ENCODE measurements at regions not wholly inside any gene's neighbourhood (a gene's known extent, or its start where the extent isn't known, plus 50 kb on each side); places are given as distances from the start of the nearest gene placed in this dataset.

DNA sequence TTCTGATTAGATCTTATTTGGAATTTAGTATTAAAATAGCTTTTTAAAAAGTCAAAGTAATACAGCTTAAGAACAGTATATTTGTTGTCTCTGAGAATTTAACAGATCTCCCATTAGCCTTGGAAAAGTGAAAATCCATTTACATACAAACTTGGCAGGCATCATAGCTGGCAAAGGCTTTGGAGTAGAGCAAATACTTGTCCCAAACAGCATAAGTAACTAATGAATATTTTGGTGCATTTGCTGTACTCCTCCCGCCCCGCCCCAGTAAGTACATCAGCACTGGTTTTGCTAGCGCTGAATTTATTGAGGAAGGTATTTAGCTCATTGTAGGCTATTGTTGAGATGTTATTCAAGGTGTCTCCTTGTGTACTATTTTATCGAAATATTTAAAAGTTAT, 417.7 kb upstream of the KAZN start:
- DNase-seq (ENCODE audit: low read depth in 1 of 2, low spot score in 1 of 2) = no peak
- H3K27ac ChIP-seq (replicated peaks) = no peak overlapping the region
- TF ChIP-seq POLR2AphosphoS5 (IDR thresholded peaks at IDR 0.05; ENCODE audit: low read depth) = no peak
- TF ChIP-seq, protein P1, sequence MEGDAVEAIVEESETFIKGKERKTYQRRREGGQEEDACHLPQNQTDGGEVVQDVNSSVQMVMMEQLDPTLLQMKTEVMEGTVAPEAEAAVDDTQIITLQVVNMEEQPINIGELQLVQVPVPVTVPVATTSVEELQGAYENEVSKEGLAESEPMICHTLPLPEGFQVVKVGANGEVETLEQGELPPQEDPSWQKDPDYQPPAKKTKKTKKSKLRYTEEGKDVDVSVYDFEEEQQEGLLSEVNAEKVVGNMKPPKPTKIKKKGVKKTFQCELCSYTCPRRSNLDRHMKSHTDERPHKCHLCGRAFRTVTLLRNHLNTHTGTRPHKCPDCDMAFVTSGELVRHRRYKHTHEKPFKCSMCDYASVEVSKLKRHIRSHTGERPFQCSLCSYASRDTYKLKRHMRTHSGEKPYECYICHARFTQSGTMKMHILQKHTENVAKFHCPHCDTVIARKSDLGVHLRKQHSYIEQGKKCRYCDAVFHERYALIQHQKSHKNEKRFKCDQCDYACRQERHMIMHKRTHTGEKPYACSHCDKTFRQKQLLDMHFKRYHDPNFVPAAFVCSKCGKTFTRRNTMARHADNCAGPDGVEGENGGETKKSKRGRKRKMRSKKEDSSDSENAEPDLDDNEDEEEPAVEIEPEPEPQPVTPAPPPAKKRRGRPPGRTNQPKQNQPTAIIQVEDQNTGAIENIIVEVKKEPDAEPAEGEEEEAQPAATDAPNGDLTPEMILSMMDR (IDR thresholded peaks at IDR 0.05; ENCODE audit: insufficient read depth, low read length) = no peak
- no peak for TF ChIP-seq GABPA (IDR thresholded peaks at IDR 0.05; ENCODE audit: low read depth)
- no peak for TF ChIP-seq SPI1 (IDR thresholded peaks at IDR 0.05; ENCODE audit: borderline replicate concordance, low read depth)
- TF ChIP-seq, protein P2, sequence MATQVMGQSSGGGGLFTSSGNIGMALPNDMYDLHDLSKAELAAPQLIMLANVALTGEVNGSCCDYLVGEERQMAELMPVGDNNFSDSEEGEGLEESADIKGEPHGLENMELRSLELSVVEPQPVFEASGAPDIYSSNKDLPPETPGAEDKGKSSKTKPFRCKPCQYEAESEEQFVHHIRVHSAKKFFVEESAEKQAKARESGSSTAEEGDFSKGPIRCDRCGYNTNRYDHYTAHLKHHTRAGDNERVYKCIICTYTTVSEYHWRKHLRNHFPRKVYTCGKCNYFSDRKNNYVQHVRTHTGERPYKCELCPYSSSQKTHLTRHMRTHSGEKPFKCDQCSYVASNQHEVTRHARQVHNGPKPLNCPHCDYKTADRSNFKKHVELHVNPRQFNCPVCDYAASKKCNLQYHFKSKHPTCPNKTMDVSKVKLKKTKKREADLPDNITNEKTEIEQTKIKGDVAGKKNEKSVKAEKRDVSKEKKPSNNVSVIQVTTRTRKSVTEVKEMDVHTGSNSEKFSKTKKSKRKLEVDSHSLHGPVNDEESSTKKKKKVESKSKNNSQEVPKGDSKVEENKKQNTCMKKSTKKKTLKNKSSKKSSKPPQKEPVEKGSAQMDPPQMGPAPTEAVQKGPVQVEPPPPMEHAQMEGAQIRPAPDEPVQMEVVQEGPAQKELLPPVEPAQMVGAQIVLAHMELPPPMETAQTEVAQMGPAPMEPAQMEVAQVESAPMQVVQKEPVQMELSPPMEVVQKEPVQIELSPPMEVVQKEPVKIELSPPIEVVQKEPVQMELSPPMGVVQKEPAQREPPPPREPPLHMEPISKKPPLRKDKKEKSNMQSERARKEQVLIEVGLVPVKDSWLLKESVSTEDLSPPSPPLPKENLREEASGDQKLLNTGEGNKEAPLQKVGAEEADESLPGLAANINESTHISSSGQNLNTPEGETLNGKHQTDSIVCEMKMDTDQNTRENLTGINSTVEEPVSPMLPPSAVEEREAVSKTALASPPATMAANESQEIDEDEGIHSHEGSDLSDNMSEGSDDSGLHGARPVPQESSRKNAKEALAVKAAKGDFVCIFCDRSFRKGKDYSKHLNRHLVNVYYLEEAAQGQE (IDR thresholded peaks at IDR 0.05; ENCODE audit: insufficient replicate concordance, low read depth) = no peak
- H3K4me3 ChIP-seq (replicated peaks; ENCODE audit: insufficient read depth, low read length) = no peak overlapping the region
- peaks cover 2% of the 10 kb centered on the region for H3K27me3 ChIP-seq (ENCODE audit: insufficient read depth, poor library complexity, severe bottlenecking)

DNA sequence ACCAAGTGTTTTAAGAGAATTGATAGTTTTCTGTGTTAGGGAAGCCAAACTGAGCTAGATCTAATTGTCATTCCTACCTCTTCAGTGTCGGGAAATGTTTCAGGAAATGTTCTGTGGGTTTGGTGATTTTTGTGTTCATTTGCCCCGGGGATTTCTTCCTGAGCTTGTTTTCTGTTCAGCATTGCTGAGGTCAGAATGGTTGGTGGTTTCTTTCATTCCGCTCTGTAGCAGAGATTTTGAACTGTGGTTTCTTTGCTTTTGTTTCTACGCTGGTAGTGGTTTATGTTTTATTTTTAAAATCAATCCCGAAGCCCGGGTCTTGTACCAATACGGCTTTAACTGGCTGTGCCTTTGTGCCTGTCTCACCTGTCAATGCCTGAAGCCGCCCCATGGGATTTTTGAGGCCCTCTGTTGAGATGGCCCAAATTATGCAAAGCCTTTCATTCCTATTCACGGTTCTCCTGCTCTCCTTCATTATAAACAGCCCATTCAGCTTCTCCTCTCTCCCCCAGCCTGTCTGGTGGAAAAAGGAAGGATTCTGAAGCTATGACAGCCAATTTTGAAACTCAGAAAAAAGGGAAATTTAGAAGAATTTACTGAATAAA, 417.2 kb upstream of the KAZN start:
- Histone ChIP-seq H3K27ac (replicated peaks) (no peak overlapping the region), H3K4me3 (replicated peaks; ENCODE audit: insufficient read depth, low read length) (no peak overlapping the region), H3K27me3 (ENCODE audit: insufficient read depth, poor library complexity, severe bottlenecking) (peaks cover 2% of the 10 kb centered on the region)
- DNase-seq (ENCODE audit: low read depth in 1 of 2, low spot score in 1 of 2) = no peak
- TF ChIP-seq GABPA (IDR thresholded peaks at IDR 0.05; ENCODE audit: low read depth) = no peak
- no peak for TF ChIP-seq POLR2AphosphoS5 (IDR thresholded peaks at IDR 0.05; ENCODE audit: low read depth)
- TF ChIP-seq, protein P1 (IDR thresholded peaks at IDR 0.05; ENCODE audit: insufficient read depth, low read length) = no peak
- TF ChIP-seq, protein P2 (IDR thresholded peaks at IDR 0.05; ENCODE audit: insufficient replicate concordance, low read depth) = no peak

DNA sequence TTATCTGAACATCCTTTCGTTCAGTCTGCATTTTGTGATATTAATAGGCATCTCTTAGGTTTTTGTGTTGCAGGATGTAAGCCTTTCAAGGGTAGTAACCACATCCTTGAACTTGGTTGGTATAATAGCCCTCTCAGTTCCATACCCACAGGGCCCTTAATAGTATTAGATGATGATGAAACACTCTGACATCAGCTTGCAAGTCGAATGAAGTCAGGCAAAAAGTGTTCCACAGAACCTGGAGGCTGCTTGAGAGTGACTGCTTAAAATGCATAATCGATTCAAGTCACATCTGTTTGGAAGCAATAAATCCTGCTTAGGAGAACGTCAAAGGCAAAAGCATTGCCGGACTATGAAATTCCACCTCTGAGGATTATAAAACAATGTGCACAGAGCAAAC, 415.6 kb upstream of the KAZN start:
- no peak for DNase-seq (ENCODE audit: low read depth in 1 of 2, low spot score in 1 of 2)
- no peak overlapping the region for H3K27ac ChIP-seq (replicated peaks)
- H3K4me3 ChIP-seq (replicated peaks; ENCODE audit: insufficient read depth, low read length) = no peak overlapping the region
- TF ChIP-seq, protein P2 (IDR thresholded peaks at IDR 0.05; ENCODE audit: insufficient replicate concordance, low read depth) = no peak
- peaks cover 2% of the 10 kb centered on the region for H3K27me3 ChIP-seq (ENCODE audit: insufficient read depth, poor library complexity, severe bottlenecking)
